Cerebellar nuclear complex (tissue), 1 donor: ENCODE measurements at regions not wholly inside any gene's neighbourhood (a gene's known extent, or its start where the extent isn't known, plus 50 kb on each side); places are given as distances from the start of the nearest gene placed in this dataset.

Experiments used
- DNase-seq, 2 experiments: peaks; one replicate each; lab custom pipeline; 2025; lab: John Stamatoyannopoulos, UW

DNA sequence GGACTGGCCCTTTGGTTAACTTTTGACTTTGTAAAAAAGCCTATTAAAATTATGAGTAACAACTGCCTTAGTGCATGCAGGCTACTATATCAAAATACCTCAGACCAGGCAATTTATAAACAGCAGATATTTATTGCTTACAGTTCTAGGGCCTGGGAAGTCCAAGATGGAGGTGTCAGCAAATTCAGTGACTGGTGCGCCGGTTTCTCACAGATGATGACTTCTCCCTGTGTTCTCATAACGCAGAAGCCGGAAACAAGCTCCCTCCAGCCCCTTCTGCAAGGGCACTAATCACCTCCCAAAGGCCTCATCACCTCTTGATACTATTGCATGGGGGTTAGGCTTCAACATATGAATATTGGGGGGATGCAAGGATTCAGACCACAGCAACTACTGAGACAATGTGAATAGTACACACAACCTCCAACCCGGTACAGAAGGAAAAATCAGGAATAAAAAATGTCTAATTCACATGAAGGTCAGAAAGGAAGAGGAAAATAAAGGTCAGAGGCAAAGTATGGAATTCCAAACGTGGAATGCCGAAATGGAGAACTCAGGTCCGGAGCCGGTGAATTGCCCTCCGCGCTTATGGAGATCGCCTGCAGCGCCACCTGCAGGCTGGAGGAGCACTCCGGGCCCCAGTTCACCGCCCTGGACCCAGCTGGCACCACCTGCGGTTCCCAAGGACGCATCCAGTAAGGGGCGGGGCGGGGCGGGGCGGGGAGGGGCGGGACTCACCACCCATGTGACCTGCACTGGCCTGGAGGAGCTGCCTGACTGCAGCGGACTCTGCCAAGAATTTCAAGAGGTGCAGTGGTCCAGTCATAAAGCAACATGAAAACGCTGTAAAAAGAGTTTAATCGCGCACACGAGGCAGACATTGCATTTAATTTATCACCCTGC lies 203.4 kb downstream of the KIF26A start:
- no peak for DNase-seq

DNA sequence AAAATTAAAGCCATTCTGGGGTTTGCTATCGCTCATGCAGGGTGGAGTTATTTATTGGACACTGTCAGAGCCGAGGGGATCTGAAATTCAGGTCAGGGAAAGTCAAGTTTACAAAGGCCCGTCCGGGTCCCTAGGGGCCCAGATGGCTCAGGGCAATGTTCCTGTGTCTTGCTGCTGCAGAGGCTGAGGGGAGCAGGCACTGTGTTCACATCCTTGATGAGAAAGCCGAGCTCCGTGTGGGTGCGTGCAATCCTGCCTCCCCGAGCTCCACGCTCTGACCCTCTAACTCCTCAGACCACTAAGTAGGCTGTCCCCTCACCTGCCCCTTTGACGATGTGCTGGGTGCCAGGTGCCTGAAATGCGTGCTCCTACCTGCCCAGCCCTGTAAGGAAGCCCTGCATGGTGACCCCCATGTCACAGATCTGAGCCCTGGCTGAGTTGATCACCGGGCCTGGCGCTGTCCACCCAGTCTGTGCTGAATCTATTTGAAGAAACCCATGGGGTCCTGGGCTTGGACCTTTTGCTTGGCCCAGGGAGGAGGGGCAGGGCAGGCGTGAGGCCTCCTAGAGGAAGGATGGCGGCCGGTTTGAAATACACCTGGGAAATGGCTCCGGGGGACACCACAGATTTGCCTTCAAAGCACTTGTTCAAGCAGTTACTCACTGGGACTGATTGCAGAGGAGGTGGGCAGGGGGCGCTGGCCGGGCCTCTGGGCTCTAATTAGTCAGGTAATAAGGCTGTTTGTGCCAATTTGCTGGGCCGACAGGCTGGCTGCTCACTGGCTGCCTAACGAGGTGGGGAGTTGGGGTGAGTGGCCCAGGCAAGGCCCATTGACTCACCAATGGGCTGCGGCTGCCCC lies 204.3 kb downstream of the KIF26A start:
- no peak for DNase-seq

GRCh38 chr14:104343294-104343625 lies 204.9 kb downstream of the KIF26A start:
- no peak for DNase-seq

GRCh38 chr14:104343690-104344640 lies 205.6 kb downstream of the KIF26A start:
- no peak for DNase-seq

DNA sequence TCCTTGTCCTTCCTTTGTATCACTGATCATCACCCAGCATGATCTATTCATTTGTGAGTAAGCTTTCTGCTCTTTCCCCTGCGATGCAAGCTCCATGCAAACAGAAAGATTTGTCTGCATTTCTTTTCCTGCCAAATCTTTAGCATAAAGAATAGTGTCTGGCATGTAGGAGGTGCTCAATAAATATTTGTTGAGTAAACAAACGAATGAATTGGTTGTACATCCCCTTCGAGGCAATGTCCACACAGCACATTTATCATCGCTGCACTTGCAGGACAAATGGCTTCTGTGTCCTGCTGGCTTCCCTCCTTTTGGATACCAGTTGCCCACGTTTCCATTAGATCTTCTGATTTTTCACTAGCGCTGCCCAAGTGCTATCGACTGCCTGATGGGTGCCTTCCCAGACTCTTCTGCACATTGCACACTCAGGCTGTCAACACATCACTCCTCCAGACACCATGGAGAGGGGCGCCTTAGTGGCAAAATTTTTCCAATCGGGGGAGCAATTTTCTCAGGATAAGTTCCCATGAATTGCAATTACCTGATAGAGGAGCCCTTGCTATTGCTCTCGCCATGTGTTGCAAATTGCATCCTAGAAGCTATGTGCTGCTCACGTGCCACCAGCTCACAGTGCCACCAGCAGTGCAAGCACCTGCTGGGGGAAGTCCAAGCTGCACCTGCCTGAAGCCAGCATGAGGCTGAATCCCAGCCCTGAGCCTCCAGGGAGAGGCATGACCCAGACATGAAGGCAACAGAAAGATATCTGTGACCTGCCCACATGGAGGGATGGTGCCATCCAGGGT lies 206.6 kb downstream of the KIF26A start:
- DNase-seq, result no peak

DNA sequence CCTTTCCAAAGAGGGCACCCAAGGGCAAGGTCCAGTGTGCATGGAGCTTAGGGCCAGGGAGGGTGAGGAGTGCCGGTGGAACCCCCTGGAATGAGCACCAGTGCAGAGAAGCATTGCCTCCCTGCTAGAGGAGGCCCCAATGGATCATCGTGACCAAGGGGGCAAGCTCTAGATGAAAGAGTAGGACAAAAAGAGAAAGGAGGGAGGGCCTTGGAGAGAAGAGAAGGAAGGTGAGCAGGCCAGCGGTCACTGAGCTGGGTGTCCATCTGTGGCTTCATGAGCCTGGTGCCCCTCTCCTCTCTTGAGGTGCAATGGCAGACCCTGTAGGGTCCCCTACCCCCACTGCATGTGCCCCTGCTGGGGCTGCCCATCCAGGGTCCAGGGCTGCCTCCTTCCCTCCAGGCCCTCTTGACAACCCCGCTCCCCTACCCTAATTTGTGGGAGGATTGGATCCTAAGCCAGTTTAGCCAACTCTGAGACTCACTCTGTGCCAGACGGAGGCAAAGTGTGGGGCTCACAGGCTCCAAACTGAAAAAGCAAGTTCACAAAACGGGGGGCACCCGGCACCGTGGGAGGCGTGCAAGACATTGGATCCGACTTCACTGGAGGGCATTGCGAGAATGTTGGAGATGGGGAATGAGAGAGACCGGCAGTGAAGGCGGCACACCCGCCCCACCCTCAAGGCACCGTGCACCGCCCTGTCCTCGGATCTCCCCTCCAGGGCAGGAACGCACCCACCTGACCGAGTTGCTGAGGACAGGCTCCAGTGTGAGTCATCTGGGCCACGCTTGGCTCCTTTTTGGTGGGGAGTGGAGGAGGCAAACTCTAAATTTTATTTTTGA lies 207.5 kb downstream of the KIF26A start:
- DNase-seq, result no peak

DNA sequence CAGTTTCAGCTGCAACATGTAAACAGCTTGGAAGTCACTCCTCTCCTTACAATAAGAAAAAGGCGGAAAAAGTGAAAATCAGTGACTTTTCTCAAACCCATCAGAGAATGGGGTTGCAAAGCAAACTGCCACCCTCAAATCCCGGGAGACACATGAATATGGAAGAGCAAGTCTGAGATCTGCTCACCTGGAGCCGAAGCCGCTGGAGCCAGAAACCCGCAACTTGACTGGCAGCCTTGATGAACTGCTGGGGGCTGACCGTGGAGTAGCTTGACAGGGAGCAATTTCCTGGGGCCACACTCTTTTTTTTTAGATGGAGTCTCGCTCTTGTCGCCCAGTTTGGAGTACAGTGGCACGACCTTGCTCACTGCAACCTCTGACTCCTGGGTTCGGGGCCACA lies 208.2 kb downstream of the KIF26A start:
- DNase-seq, result no peak

DNA sequence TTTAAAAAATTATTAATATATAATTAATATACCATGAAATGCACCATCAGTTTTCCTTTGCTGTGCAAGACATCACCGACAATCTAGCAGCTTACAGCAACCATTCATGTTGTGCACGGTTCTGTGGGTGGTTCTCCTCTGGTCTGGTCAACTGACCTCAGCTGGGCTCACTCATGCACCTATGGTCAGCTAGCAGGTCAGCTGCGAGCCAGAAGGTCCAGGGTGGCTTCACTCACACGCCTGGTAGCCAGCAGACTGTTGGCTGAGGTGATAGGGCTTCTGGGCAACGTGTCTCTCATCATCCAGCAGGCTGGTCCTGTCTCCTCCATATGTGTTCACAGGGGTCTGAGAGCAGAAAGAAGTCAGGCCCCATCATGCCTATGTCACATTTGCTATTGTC lies 210.4 kb downstream of the KIF26A start:
- DNase-seq, result no peak

- DNase-seq, result no peak
These were observed 211.6 kb downstream of the KIF26A start for GRCh38 chr14:104349950-104350349.

DNA sequence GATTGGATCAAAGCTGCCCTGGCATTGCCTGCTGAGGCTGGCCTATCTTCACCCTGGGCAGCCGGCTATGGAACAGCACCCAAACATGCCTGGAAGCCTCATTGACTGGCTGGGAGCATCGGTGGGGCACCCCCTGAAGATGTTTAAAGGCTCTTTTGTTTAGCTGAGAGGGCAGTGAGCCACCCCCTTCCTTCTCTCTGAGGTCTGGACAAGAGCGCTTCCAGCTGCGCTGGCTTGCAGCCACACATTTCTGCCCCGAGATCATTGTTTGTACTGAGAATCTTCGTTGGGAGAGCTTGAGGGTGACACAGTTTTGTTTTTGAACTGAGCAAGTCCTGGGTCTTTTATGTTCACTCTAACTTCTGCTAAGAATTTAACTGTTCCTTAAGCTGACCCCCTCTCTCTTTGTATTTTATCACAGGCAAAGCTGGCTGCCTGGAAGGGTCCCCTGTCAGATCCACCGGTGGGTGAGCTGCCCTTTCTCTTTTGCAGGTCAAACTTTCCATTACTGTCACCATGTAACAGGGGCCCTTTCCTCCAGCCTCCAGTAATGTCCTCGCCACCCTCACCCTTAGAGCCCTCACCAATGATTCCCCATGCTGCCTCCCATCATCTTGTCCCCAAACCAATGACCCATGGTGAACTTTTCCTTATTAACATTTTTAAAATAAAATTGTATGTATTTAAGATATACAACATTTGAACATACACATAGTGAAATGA lies 212.2 kb downstream of the KIF26A start:
- no peak for DNase-seq

GRCh38 chr14:104351849-104352492 lies 213.6 kb downstream of the KIF26A start:
- DNase-seq, result no peak

DNA sequence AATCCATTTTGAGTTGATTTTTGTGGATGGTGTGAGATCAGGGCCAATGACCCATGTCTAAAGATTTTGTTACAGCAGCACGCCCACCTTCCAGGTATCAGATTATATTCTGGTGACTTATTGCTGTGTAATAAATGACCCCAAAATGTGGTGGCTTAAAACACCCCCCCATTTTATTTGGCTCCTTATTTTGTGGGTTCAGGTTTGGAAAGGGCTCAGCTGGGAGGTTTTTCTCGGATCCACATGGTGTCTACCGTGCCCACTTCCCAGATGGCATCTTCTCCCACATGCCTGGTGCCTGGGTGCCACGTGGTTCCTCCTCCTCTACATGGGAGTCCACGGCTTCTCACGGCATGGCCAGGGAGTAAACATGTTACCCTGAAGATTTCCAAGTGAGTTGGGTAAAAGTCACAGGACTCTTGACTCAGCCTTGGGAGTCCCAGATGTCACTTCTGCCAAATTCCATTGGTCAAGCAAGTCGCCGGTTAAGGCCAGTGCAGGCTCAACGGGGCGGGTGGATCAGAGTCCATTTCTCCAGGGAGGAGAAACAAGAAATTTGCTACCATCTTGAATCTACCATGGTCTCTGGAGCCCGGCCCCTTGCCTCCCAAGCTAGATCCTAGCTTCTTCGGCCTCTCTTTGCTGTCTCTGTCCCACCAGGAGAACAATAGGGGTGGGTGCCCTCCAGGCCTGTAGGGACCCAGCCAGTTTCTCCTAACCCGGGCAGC lies 214.3 kb downstream of the KIF26A start:
- DNase-seq, result no peak

GRCh38 chr14:104353221-104353920 lies 215.0 kb downstream of the KIF26A start:
- DNase-seq, result no peak

DNA sequence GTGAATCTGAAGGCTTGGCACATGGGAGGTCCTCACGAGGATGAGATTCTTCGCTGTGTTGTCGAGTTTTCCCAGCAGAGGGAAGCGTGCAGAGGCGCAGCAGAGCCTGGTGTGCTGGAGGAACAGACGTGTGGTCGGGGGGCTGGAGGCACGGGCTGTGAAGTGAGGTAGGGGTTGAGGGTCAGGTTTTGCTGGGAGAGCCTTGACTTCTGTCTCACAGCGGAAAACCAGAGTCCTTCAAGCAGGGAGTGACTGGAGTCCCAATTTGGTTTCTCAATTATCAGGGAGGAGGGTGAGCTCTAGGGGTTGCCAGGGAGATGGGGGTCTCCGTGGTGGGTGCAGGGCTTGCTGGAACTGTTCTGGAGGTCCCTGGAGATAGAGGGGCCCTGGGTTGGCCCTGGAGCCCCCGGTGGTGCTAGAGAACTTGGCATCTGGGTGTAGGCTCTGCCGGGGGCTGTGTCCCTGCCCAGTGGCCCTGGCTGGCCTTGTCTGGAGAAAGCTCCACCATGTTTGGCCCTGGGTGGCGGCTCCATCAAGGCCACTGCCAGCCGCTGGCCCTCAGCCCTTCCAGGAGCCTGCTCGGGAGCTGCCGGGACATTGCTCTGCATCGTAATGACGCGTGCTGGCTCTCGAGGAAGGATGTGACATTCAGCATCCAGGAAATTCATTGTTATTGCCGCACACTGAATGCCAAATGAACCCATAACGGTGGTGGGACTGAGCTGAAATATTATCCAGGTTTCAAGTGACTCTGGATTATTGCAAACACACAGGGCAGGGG lies 215.7 kb downstream of the KIF26A start:
- no peak for DNase-seq

- no peak for DNase-seq
These were observed 217.0 kb downstream of the KIF26A start for GRCh38 chr14:104355101-104356019.
